Adrenal gland (tissue), 9 donors: ENCODE measurements at regions not wholly inside any gene's neighbourhood (a gene's known extent, or its start where the extent isn't known, plus 50 kb on each side); places are given as distances from the start of the nearest gene placed in this dataset.

Source experiments
- DNase-seq, 7 donors: peaks; one replicate each; pipeline ENCODE4 v3.0.0-alpha.2; 2019 to 2020
- H3K27ac ChIP-seq, 5 donors: fragments of 200-600 bp; sonication (generic) in 4 of 5; 1 replicate in 3 of 5; 2 replicates in 2 of 5; pipeline versions ENCODE4 v1.5.1 to v1.8.0; 2016 to 2020; ENCODE audit warnings: mild to moderate bottlenecking in 1 of 5
- H3K27me3 ChIP-seq: fragments of 200-600 bp; 2 replicates; pipeline ENCODE4 v1.8.0; 2021
- H3K36me3 ChIP-seq, 2 donors: fragments of 200-600 bp; replicated peaks in 1 of 2; 1 replicate in 1 of 2; 2 replicates in 1 of 2; pipeline versions ENCODE4 v1.5.1 to v1.8.0; 2018 to 2022
- H3K4me1 ChIP-seq, 2 donors: fragments of 200-600 bp; replicated peaks in 1 of 2; 1 replicate in 1 of 2; 2 replicates in 1 of 2; pipeline versions ENCODE4 v1.5.1 to v1.8.0; 2018 to 2021
- H3K4me3 ChIP-seq, 4 donors: fragments of 200-600 bp; sonication (generic) in 3 of 4; one replicate each; pipeline ENCODE4 v1.5.1; 2016 to 2018
- H3K9me3 ChIP-seq, 3 donors: fragments of 200-600 bp; sonication (generic) in 1 of 3; replicated peaks in 1 of 3; 1 replicate in 2 of 3; 2 replicates in 1 of 3; pipeline versions ENCODE4 v1.5.1 to v1.8.0; 2016 to 2021
- POLR2A ChIP-seq, 2 donors: fragments of 450-650 bp; IDR thresholded peaks; one replicate each; pipeline ENCODE4 v1.6.1; 2017; ENCODE audit warnings: antibody characterized with exemption in 2 of 2, mild to moderate bottlenecking in 2 of 2, moderate library complexity in 1 of 2
- WGBS, 4 donors: extraction: QIAGEN DNeasy Blood & Tissue Kit in 2 of 4; methylation state at CpG; one replicate each; pipeline versions ENCODE4 v1.1.5 to v1.1.7; 2013 to 2017; 5-methylcytosine and 5-hydroxymethylcytosine counted together
- intact Hi-C, 2 donors: fragments of 100-400 bp; cut with DNase I; formaldehyde crosslinking; loops; one replicate each; pipeline versions ENCODE4 v1.14.1 to v1.15.0; 2022 to 2023
- small RNA-seq, 2 donors: library from RNA; depleted of rRNA; stranded (forward); fragments of <200 nt; gene quantifications; one replicate each; pipeline ENCODE3, GENCODE V24; 2016
- TF ChIP-seq, protein P1 (sequence below), 6 experiments: fragments of 450-650 bp in 4 of 6; fragments of 200-600 bp in 2 of 6; sonication (generic) in 1 of 6; IDR thresholded peaks; 1 replicate in 5 of 6; 2 replicates in 1 of 6; pipeline versions ENCODE4 v1.5.1 to v1.8.0; 2016 to 2021; ENCODE audit warnings: antibody characterized with exemption in 6 of 6, mild to moderate bottlenecking in 2 of 6, moderate library complexity in 1 of 6
- donor health status: healthy with polysubstance abuse.
- donor health status: Bipolar disorder and iron deficiency.
- donor health status: DM: yes; HTN: yes; CAD: no.
- donor health status: DM: no; HTN: no; CAD: no.
- donor health status: DM: no; HTN: no; CAD: no.

DNA sequence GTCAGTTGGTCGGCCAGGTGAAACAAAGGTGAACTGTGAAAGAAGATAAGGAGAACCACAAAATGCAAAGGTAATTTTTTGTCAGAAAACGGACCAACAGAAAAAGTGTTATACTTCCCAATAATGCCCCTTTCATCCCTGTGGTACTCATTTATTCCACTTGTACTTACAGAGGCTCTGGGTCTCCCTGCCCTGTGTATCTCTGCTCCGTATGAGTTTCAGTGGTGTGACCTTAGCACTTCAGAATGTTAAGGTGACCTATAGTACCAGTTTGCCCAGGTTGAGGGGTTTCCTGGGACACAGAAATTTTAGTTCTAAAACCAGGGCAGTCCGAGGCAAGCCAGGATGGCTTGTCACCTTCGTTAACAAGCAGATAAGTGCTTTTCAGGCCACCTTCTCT, 254.8 kb downstream of the OLFM3 start:
- DNase-seq, result no peak
- intact Hi-C loops, result no loop called here
- Histone ChIP-seq H3K9me3 (no peaks in the 10 kb centered on the region), H3K4me3 (no peak overlapping the region), H3K36me3 (no peaks in the 10 kb centered on the region), H3K4me1 (no peaks in the 10 kb centered on the region), H3K27me3 (no peaks in the 10 kb centered on the region), H3K27ac (no peak overlapping the region)
- 55 to 74% (median 59%) methylated on average over 5 of the region's 5 CpGs for WGBS, 4 donors
- TF ChIP-seq, protein P1, sequence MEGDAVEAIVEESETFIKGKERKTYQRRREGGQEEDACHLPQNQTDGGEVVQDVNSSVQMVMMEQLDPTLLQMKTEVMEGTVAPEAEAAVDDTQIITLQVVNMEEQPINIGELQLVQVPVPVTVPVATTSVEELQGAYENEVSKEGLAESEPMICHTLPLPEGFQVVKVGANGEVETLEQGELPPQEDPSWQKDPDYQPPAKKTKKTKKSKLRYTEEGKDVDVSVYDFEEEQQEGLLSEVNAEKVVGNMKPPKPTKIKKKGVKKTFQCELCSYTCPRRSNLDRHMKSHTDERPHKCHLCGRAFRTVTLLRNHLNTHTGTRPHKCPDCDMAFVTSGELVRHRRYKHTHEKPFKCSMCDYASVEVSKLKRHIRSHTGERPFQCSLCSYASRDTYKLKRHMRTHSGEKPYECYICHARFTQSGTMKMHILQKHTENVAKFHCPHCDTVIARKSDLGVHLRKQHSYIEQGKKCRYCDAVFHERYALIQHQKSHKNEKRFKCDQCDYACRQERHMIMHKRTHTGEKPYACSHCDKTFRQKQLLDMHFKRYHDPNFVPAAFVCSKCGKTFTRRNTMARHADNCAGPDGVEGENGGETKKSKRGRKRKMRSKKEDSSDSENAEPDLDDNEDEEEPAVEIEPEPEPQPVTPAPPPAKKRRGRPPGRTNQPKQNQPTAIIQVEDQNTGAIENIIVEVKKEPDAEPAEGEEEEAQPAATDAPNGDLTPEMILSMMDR (IDR thresholded peaks at IDR 0.05), result no peak
- TF ChIP-seq POLR2A (IDR thresholded peaks at IDR 0.05), result no peak

DNA sequence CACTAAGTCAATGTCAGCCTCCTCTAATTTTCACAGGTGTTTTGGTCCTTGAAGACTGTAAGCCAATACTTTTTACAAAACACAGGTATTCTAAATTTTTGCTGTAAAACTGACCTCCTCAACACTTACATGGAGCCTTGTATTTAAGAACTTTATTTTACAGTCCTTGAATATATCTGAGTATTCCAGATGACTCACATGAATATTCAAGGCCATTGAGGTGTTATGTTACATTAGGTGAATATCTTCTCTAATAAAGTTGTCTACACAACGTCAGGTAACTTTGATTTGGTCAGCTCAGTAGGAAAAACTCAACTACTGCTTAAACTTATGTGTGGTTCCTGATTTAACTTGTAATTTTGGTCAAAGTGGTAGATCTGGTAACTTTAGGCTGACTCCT, 254.2 kb downstream of the OLFM3 start:
- intact Hi-C loops, result no loop called here
- H3K27ac ChIP-seq, result no peak overlapping the region
- H3K4me3 ChIP-seq, result no peak overlapping the region
- no peaks in the 10 kb centered on the region for H3K36me3 ChIP-seq
- DNase-seq, result no peak
- H3K9me3 ChIP-seq, result no peaks in the 10 kb centered on the region
- H3K4me1 ChIP-seq, result no peaks in the 10 kb centered on the region
- no peaks in the 10 kb centered on the region for H3K27me3 ChIP-seq
- TF ChIP-seq POLR2A (IDR thresholded peaks at IDR 0.05), result no peak
- TF ChIP-seq, protein P1 (IDR thresholded peaks at IDR 0.05), result no peak
- 31 to 57% (median 55%) methylated on average over 1 of the region's 1 CpG for WGBS, 4 donors

DNA sequence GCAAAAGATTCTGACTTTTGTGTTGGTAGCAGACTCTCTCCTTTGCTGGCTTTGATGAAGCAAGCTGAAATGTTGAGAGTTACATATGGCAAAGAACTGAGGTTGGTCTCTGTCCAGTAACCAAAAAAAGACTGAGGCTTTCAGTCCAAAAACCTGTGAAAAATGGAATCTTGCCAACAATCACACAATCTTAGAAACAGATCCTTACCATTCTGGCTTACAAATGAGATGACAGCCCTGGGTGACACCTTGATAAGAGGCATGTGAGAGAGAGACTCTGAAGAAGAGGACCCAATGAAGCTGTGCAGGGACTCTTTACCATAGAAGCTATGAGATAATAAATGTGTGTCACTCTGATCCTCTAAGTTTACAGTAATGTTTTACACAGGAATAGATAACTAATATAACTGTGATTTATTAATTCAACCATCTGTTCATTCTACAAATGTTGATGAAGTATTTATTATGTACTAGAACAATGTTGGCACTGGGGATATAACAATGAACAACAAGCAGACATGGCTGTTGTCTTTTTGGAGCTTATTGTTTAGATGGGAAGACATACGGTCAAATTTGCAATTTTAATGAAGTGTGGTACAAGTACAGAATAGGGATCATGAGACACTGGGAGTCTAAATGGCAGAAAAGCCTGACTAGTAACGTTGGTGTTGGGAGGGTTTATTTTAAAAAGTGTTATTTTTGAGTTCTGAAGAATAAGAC, 251.0 kb downstream of the OLFM3 start:
- Histone ChIP-seq H3K36me3 (no peaks in the 10 kb centered on the region), H3K27ac (no peak overlapping the region), H3K4me1 (no peaks in the 10 kb centered on the region), H3K9me3 (no peaks in the 10 kb centered on the region), H3K4me3 (no peak overlapping the region), H3K27me3 (no peaks in the 10 kb centered on the region)
- WGBS, 4 donors, result 49 to 62% (median 54%) methylated on average over 2 of the region's 2 CpGs
- DNase-seq, result no peak
- intact Hi-C loops, result no loop called here
- TF ChIP-seq, protein P1 (IDR thresholded peaks at IDR 0.05), result no peak

DNA sequence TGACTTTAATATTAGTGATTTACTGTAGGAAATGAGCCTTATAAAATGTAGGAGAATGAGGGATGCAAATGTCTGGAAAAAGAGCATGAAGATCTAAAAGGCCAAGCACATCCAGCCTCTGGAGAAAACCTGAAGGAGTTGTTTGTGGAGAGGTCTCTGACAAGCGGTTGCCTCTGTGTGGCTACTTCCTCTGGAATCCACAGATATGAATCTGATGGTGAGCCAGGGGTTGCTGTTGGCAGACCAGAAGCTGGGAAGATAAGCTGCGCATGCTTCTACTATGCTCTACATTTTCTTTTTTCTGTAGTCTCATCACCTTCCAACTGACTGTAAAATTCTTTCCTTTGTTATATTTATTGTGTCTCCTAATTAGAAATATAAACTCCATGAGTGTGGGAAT, 248.6 kb downstream of the OLFM3 start:
- H3K36me3 ChIP-seq, result no peaks in the 10 kb centered on the region
- WGBS, 4 donors, result 74 to 87% (median 79%) methylated on average over 2 of the region's 2 CpGs
- intact Hi-C loops, result no loop called here
- DNase-seq, result no peak
- H3K27ac ChIP-seq, result no peak overlapping the region
- no peaks in the 10 kb centered on the region for H3K4me1 ChIP-seq
- H3K4me3 ChIP-seq, result no peak overlapping the region
- H3K9me3 ChIP-seq, result no peaks in the 10 kb centered on the region
- no peaks in the 10 kb centered on the region for H3K27me3 ChIP-seq
- TF ChIP-seq, protein P1 (IDR thresholded peaks at IDR 0.05), result no peak
- TF ChIP-seq POLR2A (IDR thresholded peaks at IDR 0.05), result no peak

Small RNA genes in the stretch of these regions (small RNA-seq; reads per million reads assigned to genes)
- 0 reads per million in 2 donors for gene RNU6-965P
